ENCODE measurements at regions not wholly inside any gene's neighbourhood (a gene's known extent, or its start where the extent isn't known, plus 50 kb on each side); places are given as distances from the start of the nearest gene placed in this dataset.

DNA sequence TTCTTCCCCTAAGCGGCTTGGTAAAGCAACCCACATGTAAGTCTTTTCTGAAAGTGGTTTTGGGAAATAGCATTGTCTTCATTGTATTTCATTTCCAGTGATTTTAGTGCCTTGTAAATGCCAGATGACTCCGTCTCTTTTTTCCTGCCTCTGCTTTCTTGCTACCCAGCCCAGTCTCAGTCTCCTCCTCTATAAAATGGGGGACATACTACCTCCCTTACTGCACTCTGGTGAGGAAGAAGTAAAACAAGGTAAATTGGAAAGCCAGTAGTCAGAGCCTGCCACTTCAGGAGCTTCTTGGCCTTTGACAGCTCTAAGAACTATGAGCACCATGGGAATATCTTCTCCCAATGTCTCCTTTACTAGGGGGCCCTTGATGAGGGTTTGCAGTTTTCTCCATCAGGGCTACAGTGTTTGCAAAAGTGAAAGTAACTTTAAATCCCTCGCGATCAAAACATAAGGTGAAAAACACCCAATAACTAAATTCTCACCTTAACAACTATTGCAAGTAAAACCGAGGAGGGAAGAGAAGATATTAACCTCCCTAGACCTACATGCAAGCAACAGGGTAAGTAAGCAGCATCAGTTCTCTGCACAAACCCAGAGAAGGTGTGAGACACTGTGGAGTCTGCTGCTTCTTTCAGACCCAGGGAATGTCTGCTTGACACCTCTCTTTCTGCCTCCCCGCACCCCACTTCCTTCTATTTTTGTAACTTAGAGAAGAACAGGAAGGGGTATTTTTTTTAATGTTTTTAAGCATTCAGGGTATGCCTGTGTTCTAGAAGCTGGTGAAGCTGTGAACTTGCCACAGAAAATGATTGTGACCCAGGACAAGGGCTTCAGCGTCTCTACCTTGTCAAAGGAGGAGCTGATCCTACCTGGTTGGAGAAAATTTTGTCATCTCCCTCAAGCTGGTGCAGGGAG is 159.1 kb upstream of the EOMES start:
- no peaks in the 10 kb centered on the region for H3K4me1 Mint-ChIP-seq (ENCODE audit: low read depth)
- TF ChIP-seq, protein P1, sequence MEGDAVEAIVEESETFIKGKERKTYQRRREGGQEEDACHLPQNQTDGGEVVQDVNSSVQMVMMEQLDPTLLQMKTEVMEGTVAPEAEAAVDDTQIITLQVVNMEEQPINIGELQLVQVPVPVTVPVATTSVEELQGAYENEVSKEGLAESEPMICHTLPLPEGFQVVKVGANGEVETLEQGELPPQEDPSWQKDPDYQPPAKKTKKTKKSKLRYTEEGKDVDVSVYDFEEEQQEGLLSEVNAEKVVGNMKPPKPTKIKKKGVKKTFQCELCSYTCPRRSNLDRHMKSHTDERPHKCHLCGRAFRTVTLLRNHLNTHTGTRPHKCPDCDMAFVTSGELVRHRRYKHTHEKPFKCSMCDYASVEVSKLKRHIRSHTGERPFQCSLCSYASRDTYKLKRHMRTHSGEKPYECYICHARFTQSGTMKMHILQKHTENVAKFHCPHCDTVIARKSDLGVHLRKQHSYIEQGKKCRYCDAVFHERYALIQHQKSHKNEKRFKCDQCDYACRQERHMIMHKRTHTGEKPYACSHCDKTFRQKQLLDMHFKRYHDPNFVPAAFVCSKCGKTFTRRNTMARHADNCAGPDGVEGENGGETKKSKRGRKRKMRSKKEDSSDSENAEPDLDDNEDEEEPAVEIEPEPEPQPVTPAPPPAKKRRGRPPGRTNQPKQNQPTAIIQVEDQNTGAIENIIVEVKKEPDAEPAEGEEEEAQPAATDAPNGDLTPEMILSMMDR (IDR thresholded peaks at IDR 0.05) = no peak
- no peak overlapping the region for H3K27ac Mint-ChIP-seq (ENCODE audit: unreplicated experiment)
- H3K27me3 Mint-ChIP-seq (ENCODE audit: low read depth) = peaks cover 9% of the 10 kb centered on the region
- no peaks in the 10 kb centered on the region for H3K9me3 Mint-ChIP-seq (ENCODE audit: low read depth)
- no peak overlapping the region for H3K4me3 Mint-ChIP-seq (ENCODE audit: unreplicated experiment)
- DNase-seq (ENCODE audit: low spot score) = no peak
- no peaks in the 10 kb centered on the region for H3K36me3 Mint-ChIP-seq (ENCODE audit: low read depth)

DNA sequence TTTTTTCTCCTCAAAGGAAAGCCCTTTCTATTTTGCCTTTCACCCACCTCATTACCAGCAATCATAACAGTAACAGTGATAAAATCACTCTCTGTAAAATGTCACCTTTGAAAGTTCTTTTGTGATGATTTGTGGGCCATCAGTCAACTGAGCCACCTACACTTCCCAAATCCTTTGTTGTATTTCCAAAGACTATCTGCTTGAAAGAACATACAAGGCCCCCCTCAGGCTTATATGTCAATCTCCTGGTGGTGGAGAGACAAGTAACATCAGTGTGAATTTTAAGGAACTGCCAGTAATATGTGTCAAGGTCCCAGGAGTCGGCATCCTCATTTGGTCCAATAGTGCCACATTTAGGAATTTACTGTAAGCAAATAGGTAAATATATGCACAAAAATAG is 161.1 kb upstream of the EOMES start:
- DNase-seq (ENCODE audit: low spot score) = no peak
- Mint-ChIP-seq H3K27me3 (ENCODE audit: low read depth) (peaks cover 14% of the 10 kb centered on the region), H3K4me1 (ENCODE audit: low read depth) (no peaks in the 10 kb centered on the region), H3K36me3 (ENCODE audit: low read depth) (peaks cover 2% of the 10 kb centered on the region), H3K27ac (ENCODE audit: unreplicated experiment) (no peak overlapping the region), H3K4me3 (ENCODE audit: unreplicated experiment) (no peak overlapping the region), H3K9me3 (ENCODE audit: low read depth) (no peaks in the 10 kb centered on the region)
- TF ChIP-seq, protein P1 (IDR thresholded peaks at IDR 0.05) = no peak

DNA sequence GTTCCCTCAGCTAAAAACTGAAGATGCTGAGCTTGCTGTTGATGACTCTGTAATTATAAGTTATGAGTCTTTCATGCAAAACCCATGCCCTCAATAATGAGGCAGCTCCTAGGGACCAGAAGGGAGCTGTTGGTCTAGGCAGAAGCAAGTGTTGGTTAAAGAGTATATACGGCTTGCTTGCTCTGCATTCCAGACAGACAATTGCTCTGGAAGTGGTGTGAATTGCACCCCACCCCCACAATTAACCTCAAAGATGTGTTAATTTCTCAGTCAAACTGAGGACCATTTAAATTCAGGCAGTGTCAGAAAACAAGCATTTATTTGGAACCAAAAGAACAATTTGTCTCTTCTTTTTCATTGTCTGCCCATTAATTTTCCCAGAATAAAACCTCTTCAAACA is 163.5 kb upstream of the EOMES start:
- TF ChIP-seq, protein P1 (IDR thresholded peaks at IDR 0.05) = no peak
- H3K27me3 Mint-ChIP-seq (ENCODE audit: low read depth) = peaks cover 18% of the 10 kb centered on the region

DNA sequence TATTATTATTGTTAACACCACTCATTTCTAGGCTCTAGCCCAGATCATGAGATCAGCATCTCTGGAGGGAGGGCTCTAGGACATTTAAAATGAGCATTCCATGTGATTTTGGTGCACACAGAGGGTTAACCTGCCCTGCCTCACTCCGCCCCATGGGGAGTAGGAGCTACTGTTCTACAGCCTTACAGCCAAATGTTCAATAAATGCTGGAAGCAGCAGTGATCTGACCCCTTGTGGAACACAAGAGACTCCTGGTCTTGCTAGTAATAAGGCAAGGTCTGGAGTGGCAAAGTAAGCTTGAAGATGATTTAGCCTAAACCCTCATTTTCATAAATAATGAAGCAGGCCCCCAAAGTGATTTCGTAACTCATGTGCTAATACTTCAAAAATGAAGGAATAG is 166.4 kb upstream of the EOMES start:
- Mint-ChIP-seq H3K9me3 (ENCODE audit: low read depth) (peaks cover 13% of the 10 kb centered on the region), H3K27ac (ENCODE audit: unreplicated experiment) (no peak overlapping the region), H3K4me1 (ENCODE audit: low read depth) (no peaks in the 10 kb centered on the region), H3K36me3 (ENCODE audit: low read depth) (peaks cover 4% of the 10 kb centered on the region), H3K4me3 (ENCODE audit: unreplicated experiment) (no peak overlapping the region), H3K27me3 (ENCODE audit: low read depth) (peaks cover 29% of the 10 kb centered on the region)
- TF ChIP-seq, protein P1 (IDR thresholded peaks at IDR 0.05) = peak; percentile 11
- DNase-seq (ENCODE audit: low spot score) = no peak

More for the DNA sequence above, 163.5 kb upstream of the EOMES start:
- H3K4me3 Mint-ChIP-seq (ENCODE audit: unreplicated experiment) = no peak overlapping the region
- no peak overlapping the region for H3K27ac Mint-ChIP-seq (ENCODE audit: unreplicated experiment)
- H3K4me1 Mint-ChIP-seq (ENCODE audit: low read depth) = no peaks in the 10 kb centered on the region
- H3K36me3 Mint-ChIP-seq (ENCODE audit: low read depth) = peaks cover 2% of the 10 kb centered on the region
- no peaks in the 10 kb centered on the region for H3K9me3 Mint-ChIP-seq (ENCODE audit: low read depth)
- no peak for DNase-seq (ENCODE audit: low spot score)

DNA sequence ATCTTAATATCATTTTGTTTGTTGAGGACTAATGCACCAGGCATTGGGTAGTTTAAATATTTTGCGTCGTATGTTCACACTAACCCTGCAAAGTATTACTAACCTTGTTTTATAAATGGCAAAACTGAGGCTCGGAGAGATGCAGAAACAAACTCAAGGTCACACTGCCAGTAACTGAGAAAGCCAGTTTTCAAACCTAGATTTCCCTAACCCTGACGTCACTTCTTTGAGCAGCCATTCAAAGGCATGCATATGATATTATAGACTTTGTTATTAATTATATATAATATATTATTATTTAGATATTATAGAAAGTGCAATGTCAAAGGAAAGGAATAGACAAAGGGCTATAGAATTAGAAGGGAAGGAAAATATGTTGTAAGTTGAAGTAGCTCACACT is 167.6 kb upstream of the EOMES start:
- Mint-ChIP-seq H3K4me1 (ENCODE audit: low read depth) (no peaks in the 10 kb centered on the region), H3K4me3 (ENCODE audit: unreplicated experiment) (no peak overlapping the region), H3K27me3 (ENCODE audit: low read depth) (peaks cover 28% of the 10 kb centered on the region), H3K36me3 (ENCODE audit: low read depth) (peaks cover 4% of the 10 kb centered on the region), H3K27ac (ENCODE audit: unreplicated experiment) (no peak overlapping the region), H3K9me3 (ENCODE audit: low read depth) (peaks cover 18% of the 10 kb centered on the region)
- TF ChIP-seq, protein P1 (IDR thresholded peaks at IDR 0.05) = no peak
- no peak for DNase-seq (ENCODE audit: low spot score)
